ENCODE measurements at regions not wholly inside any gene's neighbourhood (a gene's known extent, or its start where the extent isn't known, plus 50 kb on each side); places are given as distances from the start of the nearest gene placed in this dataset.
"Not testable (repeated sequence)": the region's sequence is repeated elsewhere in the genome, so short reads cannot be mapped to it uniquely, and the experiment has no call there.

DNA sequence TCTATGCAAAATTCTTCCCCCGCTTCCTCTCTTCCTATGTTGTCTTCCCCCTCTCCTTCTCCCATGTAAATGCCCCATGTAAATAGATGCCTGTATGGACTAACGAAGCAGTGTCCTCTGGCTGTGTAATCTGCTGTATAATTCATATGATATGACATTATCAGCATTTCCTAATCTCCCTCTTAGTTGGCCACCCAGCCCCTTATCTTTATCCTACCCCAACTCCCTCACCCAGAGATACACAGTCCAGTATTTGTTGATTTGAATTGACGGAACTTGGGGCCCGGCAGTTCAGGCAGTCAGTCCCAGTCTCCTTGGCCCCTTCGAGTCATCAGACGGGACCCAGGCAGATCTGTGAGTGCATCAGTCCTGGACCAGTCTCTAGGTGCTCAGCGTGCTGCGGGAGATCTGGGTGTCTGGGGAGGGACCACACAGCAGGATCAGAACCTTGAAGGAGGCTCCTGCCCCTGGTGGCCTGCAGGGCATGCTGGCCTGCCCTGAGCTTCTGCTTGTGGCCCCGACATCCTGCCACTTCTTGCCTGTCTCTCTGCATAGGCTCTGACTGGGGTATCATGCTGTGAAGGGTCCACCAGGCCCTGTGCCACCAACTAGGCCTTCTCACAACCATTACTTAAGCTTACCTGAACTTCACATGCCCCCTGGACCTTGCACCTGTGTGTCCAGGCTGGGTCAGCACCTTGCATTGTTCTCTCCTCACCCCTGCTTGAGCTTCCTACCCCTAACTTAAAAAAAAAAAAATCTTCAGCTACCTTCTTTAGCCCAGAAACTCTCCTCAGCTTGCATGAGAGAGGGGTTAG is 88.1 kb upstream of the ATL2 start:
- TF ChIP-seq, protein P1, sequence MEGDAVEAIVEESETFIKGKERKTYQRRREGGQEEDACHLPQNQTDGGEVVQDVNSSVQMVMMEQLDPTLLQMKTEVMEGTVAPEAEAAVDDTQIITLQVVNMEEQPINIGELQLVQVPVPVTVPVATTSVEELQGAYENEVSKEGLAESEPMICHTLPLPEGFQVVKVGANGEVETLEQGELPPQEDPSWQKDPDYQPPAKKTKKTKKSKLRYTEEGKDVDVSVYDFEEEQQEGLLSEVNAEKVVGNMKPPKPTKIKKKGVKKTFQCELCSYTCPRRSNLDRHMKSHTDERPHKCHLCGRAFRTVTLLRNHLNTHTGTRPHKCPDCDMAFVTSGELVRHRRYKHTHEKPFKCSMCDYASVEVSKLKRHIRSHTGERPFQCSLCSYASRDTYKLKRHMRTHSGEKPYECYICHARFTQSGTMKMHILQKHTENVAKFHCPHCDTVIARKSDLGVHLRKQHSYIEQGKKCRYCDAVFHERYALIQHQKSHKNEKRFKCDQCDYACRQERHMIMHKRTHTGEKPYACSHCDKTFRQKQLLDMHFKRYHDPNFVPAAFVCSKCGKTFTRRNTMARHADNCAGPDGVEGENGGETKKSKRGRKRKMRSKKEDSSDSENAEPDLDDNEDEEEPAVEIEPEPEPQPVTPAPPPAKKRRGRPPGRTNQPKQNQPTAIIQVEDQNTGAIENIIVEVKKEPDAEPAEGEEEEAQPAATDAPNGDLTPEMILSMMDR (conservative IDR thresholded peaks at IDR 0.05): no peak
- no peak overlapping the region for H3K27ac ChIP-seq

DNA sequence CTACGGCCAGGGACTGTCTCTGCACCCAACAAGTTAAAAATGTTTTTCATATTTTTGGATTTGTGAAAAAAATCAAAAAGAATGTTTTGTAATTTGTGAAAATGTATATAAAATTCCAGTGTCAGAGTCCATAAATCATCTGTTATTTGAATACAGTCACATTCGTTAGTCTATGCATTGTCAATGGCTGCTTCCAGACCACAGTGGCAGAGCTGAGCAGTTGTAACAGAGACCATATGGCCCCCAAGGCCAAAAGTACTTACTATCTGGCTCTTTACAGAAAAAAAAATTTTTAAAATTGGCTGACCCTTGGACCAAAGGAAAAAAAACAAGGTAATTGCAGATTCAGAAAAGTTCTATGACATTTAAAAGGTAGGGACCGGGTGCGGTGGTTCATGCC is 86.7 kb upstream of the ATL2 start:
- TF ChIP-seq, protein P1 (conservative IDR thresholded peaks at IDR 0.05): no peak

GRCh38 chr2:38462121-38462661 is 85.1 kb upstream of the ATL2 start:
- peak overlapping the region; percentile 47; the same call in 1 of the 2 replicates for H3K27ac ChIP-seq
- TF ChIP-seq, protein P1 (conservative IDR thresholded peaks at IDR 0.05): no peak

More for the DNA sequence above, 86.7 kb upstream of the ATL2 start:
- H3K27ac ChIP-seq: no peak overlapping the region

DNA sequence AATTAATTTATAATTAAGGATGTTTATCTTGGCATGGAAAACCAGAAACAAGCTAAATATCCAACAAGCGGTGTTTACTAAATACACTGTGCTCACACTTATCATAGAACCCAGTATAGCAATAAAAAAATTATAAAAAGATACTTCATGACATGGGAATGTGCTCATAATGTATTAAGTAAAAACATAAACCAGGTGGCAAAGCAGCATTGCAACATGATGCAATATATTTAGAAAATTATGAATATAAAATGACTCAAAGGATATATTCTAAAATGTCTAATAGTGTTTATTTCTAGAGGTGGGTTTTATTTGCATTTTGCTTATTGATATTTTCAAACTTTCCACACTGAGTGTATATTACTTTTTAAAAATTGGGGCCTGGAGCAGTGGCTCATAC is 84.4 kb upstream of the ATL2 start:
- H3K27ac ChIP-seq: peak overlapping the region; percentile 47

DNA sequence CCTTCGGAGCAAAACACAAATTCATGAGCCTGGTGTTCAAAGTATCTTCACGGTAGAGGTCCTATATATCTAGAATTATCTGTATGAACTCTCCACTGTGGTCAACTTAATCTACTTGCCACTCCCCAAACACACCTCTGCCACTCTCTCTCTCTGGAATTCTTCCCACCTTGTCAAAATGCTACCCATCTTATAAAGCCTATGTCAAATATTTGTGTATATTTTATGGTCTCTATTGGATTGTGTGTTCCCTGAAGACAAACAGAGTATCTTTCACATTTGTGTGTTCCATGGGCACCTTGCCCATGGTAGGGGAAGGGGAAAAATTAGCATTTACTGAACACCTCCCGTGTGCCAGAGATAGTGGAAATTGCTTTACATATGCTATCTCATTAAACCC is 83.2 kb upstream of the ATL2 start:
- TF ChIP-seq, protein P1 (conservative IDR thresholded peaks at IDR 0.05): no peak
- peak overlapping the region; percentile 47 for H3K27ac ChIP-seq

More for the DNA sequence above, 84.4 kb upstream of the ATL2 start:
- TF ChIP-seq, protein P1 (conservative IDR thresholded peaks at IDR 0.05): no peak

GRCh38 chr2:38454081-38454480 is 77.0 kb upstream of the ATL2 start:
- no peak overlapping the region for H3K27ac ChIP-seq
- TF ChIP-seq, protein P1 (conservative IDR thresholded peaks at IDR 0.05): no peak

DNA sequence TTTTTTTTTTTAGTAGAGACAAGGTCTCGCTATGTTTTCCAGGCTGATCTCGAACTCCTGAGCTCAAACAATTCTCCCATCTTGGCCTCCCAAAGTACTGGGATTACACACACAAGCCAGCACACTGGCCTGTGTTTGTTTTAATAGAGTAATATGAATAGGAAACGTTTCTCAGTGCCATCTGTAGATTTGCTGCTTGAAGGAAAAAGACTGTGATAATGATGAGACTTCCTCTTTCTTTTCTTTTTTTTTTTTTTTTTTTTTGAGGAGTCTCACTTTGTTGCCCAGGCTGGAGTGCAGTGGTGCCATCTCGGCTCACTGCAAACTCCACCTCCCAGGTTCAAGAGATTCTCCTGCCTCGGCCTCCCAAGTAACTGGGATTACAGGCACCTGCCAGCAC is 74.7 kb upstream of the ATL2 start:
- not testable (repeated sequence) for H3K27ac ChIP-seq

GRCh38 chr2:38450509-38450908 is 73.4 kb upstream of the ATL2 start:
- TF ChIP-seq, protein P1 (conservative IDR thresholded peaks at IDR 0.05): no peak
- no peak overlapping the region for H3K27ac ChIP-seq

All from VCaP (cell line).